Loucy (cell line): ENCODE measurements at regions not wholly inside any gene's neighbourhood (a gene's known extent, or its start where the extent isn't known, plus 50 kb on each side); places are given as distances from the start of the nearest gene placed in this dataset.

ENCODE experiments used
- H2AFZ ChIP-seq: fragments of 200-600 bp; sonication (generic); 2 replicates; pipeline ENCODE4 v1.6.0; 2016; ENCODE audit warnings: antibody characterized with exemption, mild to moderate bottlenecking, low read length, moderate library complexity
- H3F3A ChIP-seq: fragments of 200-600 bp; 2 replicates; pipeline ENCODE4 v1.6.0; 2016; ENCODE audit warnings: antibody characterized with exemption, low read depth, mild to moderate bottlenecking
- H3K27me3 ChIP-seq: fragments of 200-600 bp; sonication (generic); 2 replicates; pipeline ENCODE4 v1.6.1; 2014; ENCODE audit warnings: low read length, mild to moderate bottlenecking; ENCODE audit not compliant: insufficient read depth, poor library complexity, severe bottlenecking
- H3K36me3 ChIP-seq: fragments of 200-600 bp; sonication (generic); 2 replicates; pipeline ENCODE4 v1.6.1; 2016; ENCODE audit warnings: low read length; ENCODE audit not compliant: insufficient read depth
- H3K4me1 ChIP-seq: fragments of 200-600 bp; sonication (generic); 2 replicates; pipeline ENCODE4 v1.5.1; 2014; ENCODE audit warnings: low read length, mild to moderate bottlenecking; ENCODE audit not compliant: insufficient read depth, poor library complexity, severe bottlenecking
- H3K4me2 ChIP-seq: fragments of 200-600 bp; sonication (generic); 2 replicates; pipeline ENCODE4 v1.6.0; 2014; ENCODE audit warnings: antibody characterized with exemption, low read length, low read depth, mild to moderate bottlenecking; ENCODE audit not compliant: poor library complexity, severe bottlenecking
- H3K4me3 ChIP-seq: fragments of 200-600 bp; sonication (generic); 2 replicates; pipeline ENCODE4 v1.5.1; 2014; ENCODE audit warnings: low read length, mild to moderate bottlenecking, mixed read lengths; ENCODE audit not compliant: poor library complexity, severe bottlenecking
- H3K79me2 ChIP-seq: fragments of 200-600 bp; sonication (generic); 2 replicates; pipeline ENCODE4 v1.6.1; 2014; ENCODE audit warnings: low read length; ENCODE audit not compliant: insufficient read depth
- H3K9ac ChIP-seq: fragments of 200-600 bp; sonication (generic); 2 replicates; pipeline ENCODE4 v1.6.0; 2014; ENCODE audit warnings: mild to moderate bottlenecking, low read depth, low read length, moderate library complexity; ENCODE audit not compliant: poor library complexity, severe bottlenecking
- H3K9me2 ChIP-seq: fragments of 200-600 bp; sonication (generic); replicated peaks from 2 replicates; pipeline ENCODE4 v1.6.1; 2016; ENCODE audit warnings: low read depth, low read length, mixed read lengths
- H3K9me3 ChIP-seq: fragments of 200-600 bp; sonication (generic); 2 replicates; pipeline ENCODE4 v1.6.1; 2014; ENCODE audit warnings: mild to moderate bottlenecking, antibody characterized with exemption, low read length, low read depth; ENCODE audit not compliant: insufficient read depth
- H4K20me1 ChIP-seq: fragments of 200-600 bp; sonication (generic); 2 replicates; pipeline ENCODE4 v1.6.0; 2014; ENCODE audit warnings: antibody characterized with exemption, low read length, mild to moderate bottlenecking; ENCODE audit not compliant: insufficient read depth, poor library complexity, severe bottlenecking
- EZH2phosphoT487 ChIP-seq: fragments of 200-600 bp; IDR thresholded peaks from 2 replicates; pipeline ENCODE4 v1.6.1; 2018; ENCODE audit warnings: antibody characterized with exemption, mild to moderate bottlenecking, moderate library complexity, borderline replicate concordance
- TF ChIP-seq, protein P1 (sequence below): fragments of 200-600 bp; sonication (generic); conservative IDR thresholded peaks from 2 replicates; pipeline ENCODE4 v1.5.1; 2014; ENCODE audit warnings: mild to moderate bottlenecking, antibody characterized with exemption, low read length

DNA sequence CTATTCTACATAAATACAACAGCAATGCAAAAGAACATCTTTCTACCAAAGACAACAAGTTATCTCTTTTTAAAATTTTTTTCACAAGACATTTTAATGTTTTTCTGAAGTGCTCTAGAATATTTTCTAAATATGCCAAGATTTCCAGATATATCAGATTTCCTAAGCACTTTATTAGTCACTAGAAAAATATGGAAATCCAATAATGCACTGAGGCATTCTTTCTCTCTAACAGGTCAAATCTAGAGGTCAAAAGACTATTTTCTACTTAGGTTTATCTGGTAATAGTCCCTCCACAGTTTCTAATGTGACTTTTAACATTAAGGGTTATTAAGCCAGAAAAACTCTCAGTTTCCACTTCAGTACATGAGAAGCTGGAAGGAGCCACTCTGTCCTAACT, 1041.2 kb upstream of the INTU start:
- no peak overlapping the region for H2AFZ ChIP-seq
- H3K36me3 ChIP-seq = no peaks in the 10 kb centered on the region
- no peak overlapping the region for H3K4me3 ChIP-seq
- H3K27me3 ChIP-seq = no peaks in the 10 kb centered on the region
- no peak overlapping the region for H3K4me2 ChIP-seq
- H3K4me1 ChIP-seq = no peaks in the 10 kb centered on the region
- no peaks in the 10 kb centered on the region for H3K79me2 ChIP-seq
- H3K9me3 ChIP-seq = no peaks in the 10 kb centered on the region
- no peak for TF ChIP-seq EZH2phosphoT487
- TF ChIP-seq, protein P1, sequence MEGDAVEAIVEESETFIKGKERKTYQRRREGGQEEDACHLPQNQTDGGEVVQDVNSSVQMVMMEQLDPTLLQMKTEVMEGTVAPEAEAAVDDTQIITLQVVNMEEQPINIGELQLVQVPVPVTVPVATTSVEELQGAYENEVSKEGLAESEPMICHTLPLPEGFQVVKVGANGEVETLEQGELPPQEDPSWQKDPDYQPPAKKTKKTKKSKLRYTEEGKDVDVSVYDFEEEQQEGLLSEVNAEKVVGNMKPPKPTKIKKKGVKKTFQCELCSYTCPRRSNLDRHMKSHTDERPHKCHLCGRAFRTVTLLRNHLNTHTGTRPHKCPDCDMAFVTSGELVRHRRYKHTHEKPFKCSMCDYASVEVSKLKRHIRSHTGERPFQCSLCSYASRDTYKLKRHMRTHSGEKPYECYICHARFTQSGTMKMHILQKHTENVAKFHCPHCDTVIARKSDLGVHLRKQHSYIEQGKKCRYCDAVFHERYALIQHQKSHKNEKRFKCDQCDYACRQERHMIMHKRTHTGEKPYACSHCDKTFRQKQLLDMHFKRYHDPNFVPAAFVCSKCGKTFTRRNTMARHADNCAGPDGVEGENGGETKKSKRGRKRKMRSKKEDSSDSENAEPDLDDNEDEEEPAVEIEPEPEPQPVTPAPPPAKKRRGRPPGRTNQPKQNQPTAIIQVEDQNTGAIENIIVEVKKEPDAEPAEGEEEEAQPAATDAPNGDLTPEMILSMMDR = no peak
- H4K20me1 ChIP-seq = no peaks in the 10 kb centered on the region
- no peak overlapping the region for H3K9ac ChIP-seq
- no peaks in the 10 kb centered on the region for H3K9me2 ChIP-seq
- no peaks in the 10 kb centered on the region for H3F3A ChIP-seq

DNA sequence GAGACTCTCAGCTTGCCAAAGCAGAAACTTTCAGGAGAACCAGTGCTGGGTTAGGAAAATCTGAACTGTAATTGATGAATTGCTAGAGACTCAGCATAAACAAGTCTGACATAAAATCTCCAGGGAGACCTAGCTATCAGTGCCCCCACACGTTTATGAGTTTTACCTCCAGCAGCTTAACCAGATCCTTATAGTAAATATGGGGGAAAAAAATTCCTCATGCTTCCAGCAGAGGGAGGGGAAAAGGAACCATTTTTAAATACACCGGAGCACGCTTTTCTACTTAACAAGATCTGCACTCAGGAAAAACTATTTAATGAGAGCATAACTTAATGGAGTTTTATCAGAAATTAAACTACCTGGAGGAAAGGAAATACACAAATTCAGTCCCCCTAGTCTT, 1040.7 kb upstream of the INTU start:
- Histone ChIP-seq H3K27me3 (no peaks in the 10 kb centered on the region), H3K4me1 (no peaks in the 10 kb centered on the region), H3K4me3 (no peak overlapping the region), H3K4me2 (no peak overlapping the region), H3F3A (no peaks in the 10 kb centered on the region), H2AFZ (no peak overlapping the region), H3K79me2 (no peaks in the 10 kb centered on the region), H3K9me2 (no peaks in the 10 kb centered on the region), H3K9me3 (no peaks in the 10 kb centered on the region), H3K36me3 (no peaks in the 10 kb centered on the region), H3K9ac (no peak overlapping the region), H4K20me1 (no peaks in the 10 kb centered on the region)
- TF ChIP-seq, protein P1 = no peak
- no peak for TF ChIP-seq EZH2phosphoT487

DNA sequence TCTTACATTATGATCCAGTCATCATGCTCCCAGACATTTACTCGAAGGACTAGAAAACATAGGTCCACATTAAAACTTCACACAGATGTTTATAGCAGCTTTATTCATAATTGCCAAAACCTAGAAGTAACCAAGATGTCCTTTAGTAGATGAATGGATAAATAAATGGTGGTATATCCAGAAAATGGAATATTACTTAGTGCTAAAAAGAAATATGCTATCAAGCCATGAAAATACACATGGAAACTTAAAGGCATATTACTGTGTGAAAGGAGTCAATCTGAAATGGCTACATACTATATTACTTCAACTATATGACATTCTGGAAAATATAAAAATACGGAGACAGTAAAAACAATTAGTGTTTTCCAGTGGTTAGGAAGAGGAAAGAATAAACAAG, 1039.1 kb upstream of the INTU start:
- H2AFZ ChIP-seq = no peak overlapping the region
- no peaks in the 10 kb centered on the region for H3K79me2 ChIP-seq
- no peaks in the 10 kb centered on the region for H3K4me1 ChIP-seq

More for the DNA sequence above, 1039.1 kb upstream of the INTU start:
- Histone ChIP-seq H3K4me2 (no peak overlapping the region), H3K4me3 (no peak overlapping the region), H3F3A (no peaks in the 10 kb centered on the region), H3K9me3 (no peaks in the 10 kb centered on the region), H3K27me3 (no peaks in the 10 kb centered on the region), H3K9ac (no peak overlapping the region), H3K36me3 (no peaks in the 10 kb centered on the region), H4K20me1 (no peaks in the 10 kb centered on the region), H3K9me2 (no peaks in the 10 kb centered on the region)
- TF ChIP-seq, protein P1 = no peak
- no peak for TF ChIP-seq EZH2phosphoT487
